Gastrocnemius medialis (tissue), 4 donors: ENCODE measurements at regions not wholly inside any gene's neighbourhood (a gene's known extent, or its start where the extent isn't known, plus 50 kb on each side); places are given as distances from the start of the nearest gene placed in this dataset.

Experiments
- ATAC-seq, 2 donors: fragments of 150-250 bp; one replicate each; pipeline ENCODE4 v1.9.1; 2016
- DNase-seq, 2 donors: peaks; one replicate each; pipeline ENCODE4 v3.0.0-alpha.2; 2019
- H3K27ac ChIP-seq, 4 donors: fragments of 200-600 bp; sonication (generic); 1 replicate in 1 of 4; 2 replicates in 3 of 4; pipeline ENCODE4 v1.5.1; 2016 to 2018; ENCODE audit warnings: mild to moderate bottlenecking in 2 of 4, moderate library complexity in 1 of 4
- H3K27me3 ChIP-seq, 3 donors: fragments of 200-600 bp; sonication (generic) in 2 of 3; 1 replicate in 1 of 3; 2 replicates in 2 of 3; pipeline versions ENCODE4 v1.5.1 to v1.6.0; 2016 to 2019; ENCODE audit warnings: mild to moderate bottlenecking in 1 of 3, moderate library complexity in 1 of 3
- H3K36me3 ChIP-seq, 2 donors: fragments of 200-600 bp; sonication (generic) in 1 of 2; one replicate each; pipeline ENCODE4 v1.5.1; 2017 to 2018
- H3K4me1 ChIP-seq, 2 donors: fragments of 200-600 bp; sonication (generic) in 1 of 2; one replicate each; pipeline ENCODE4 v1.5.1; 2016 to 2017; ENCODE audit warnings: mild to moderate bottlenecking in 2 of 2
- H3K4me3 ChIP-seq, 4 donors: fragments of 200-600 bp; sonication (generic) in 3 of 4; 1 replicate in 1 of 4; 2 replicates in 3 of 4; pipeline ENCODE4 v1.5.1; 2016 to 2019; ENCODE audit warnings: mild to moderate bottlenecking in 2 of 4
- H3K9me3 ChIP-seq, 3 donors: fragments of 200-600 bp; sonication (generic) in 2 of 3; 1 replicate in 1 of 3; 2 replicates in 2 of 3; pipeline ENCODE4 v1.5.1; 2016 to 2019
- POLR2A ChIP-seq, 2 donors: fragments of 450-650 bp; IDR thresholded peaks; one replicate each; pipeline ENCODE4 v1.6.1; 2017; ENCODE audit warnings: antibody characterized with exemption in 2 of 2, mild to moderate bottlenecking in 2 of 2, moderate library complexity in 2 of 2
- in situ Hi-C, 4 donors: fragments of 200-750 bp; cut with MboI; loops; one replicate each; pipeline versions ENCODE4 v1.15.0 to v1.8.0; 2017; ENCODE audit warnings: low sequenced_read_pairs in 4 of 4
- intact Hi-C: fragments of 100-400 bp; cut with DNase I; formaldehyde crosslinking; loops from one replicate; pipeline ENCODE4 v1.15.1; 2023; ENCODE audit warnings: low total_unique reads
- TF ChIP-seq, protein P1 (sequence below), 5 experiments: fragments of 450-650 bp in 3 of 5; fragments of 200-600 bp in 2 of 5; sonication (generic) in 2 of 5; IDR thresholded peaks in 4 of 5; conservative IDR thresholded peaks in 1 of 5; 1 replicate in 4 of 5; 2 replicates in 1 of 5; pipeline ENCODE4 v1.5.1; 2016 to 2019; ENCODE audit warnings: antibody characterized with exemption in 5 of 5, mild to moderate bottlenecking in 3 of 5, moderate library complexity in 3 of 5

DNA sequence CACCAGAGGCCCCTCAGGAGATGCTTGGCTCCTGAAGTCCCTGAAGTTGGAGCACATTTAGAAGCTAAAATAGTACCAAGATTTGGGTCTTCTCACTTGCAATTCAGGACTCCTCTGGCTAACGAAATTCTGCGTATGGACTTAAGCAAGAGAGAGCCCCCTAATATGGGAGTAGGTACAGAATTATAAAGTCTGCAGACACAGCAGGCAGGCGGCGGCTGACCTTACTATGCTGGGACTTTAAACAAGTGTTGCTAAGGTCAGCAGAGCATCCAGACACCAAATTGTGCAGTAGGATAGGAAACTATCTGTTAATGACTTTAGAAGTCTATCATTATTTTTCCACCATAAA is 104.5 kb upstream of the PDE4B start:
- TF ChIP-seq POLR2A (IDR thresholded peaks at IDR 0.05), result no peak
- TF ChIP-seq, protein P1, sequence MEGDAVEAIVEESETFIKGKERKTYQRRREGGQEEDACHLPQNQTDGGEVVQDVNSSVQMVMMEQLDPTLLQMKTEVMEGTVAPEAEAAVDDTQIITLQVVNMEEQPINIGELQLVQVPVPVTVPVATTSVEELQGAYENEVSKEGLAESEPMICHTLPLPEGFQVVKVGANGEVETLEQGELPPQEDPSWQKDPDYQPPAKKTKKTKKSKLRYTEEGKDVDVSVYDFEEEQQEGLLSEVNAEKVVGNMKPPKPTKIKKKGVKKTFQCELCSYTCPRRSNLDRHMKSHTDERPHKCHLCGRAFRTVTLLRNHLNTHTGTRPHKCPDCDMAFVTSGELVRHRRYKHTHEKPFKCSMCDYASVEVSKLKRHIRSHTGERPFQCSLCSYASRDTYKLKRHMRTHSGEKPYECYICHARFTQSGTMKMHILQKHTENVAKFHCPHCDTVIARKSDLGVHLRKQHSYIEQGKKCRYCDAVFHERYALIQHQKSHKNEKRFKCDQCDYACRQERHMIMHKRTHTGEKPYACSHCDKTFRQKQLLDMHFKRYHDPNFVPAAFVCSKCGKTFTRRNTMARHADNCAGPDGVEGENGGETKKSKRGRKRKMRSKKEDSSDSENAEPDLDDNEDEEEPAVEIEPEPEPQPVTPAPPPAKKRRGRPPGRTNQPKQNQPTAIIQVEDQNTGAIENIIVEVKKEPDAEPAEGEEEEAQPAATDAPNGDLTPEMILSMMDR (IDR thresholded peaks at IDR 0.05 in 4 of 5, conservative IDR thresholded peaks at IDR 0.05 in 1 of 5), result no peak
- no peak overlapping the region for H3K27ac ChIP-seq
- in situ Hi-C loops (loop anchor here (10.0 to 25.0 kb wide), 5 partner anchors 251 to 601 kb away; no protein-coding TSS in a partner anchor), intact Hi-C loops (loop anchor here (5.0 to 10.0 kb wide), 3 partner anchors 451 to 1001 kb away; no protein-coding TSS in a partner anchor)
- no peaks in the 10 kb centered on the region for H3K36me3 ChIP-seq
- ATAC-seq (no peak), DNase-seq (no peak)
- peaks cover 18 to 22% of the 10 kb centered on the region in 2 donors for H3K4me1 ChIP-seq
- no peak overlapping the region for H3K4me3 ChIP-seq
- no peaks in the 10 kb centered on the region for H3K27me3 ChIP-seq
- H3K9me3 ChIP-seq, result no peaks in the 10 kb centered on the region

- in situ Hi-C loops (loop anchor here (10.0 to 25.0 kb wide), 5 partner anchors 252 to 602 kb away; no protein-coding TSS in a partner anchor), intact Hi-C loops (loop anchor here (5.0 to 10.0 kb wide), 3 partner anchors 452 to 1002 kb away; no protein-coding TSS in a partner anchor)
- no peak for TF ChIP-seq POLR2A (IDR thresholded peaks at IDR 0.05)
- TF ChIP-seq, protein P1 (IDR thresholded peaks at IDR 0.05 in 4 of 5, conservative IDR thresholded peaks at IDR 0.05 in 1 of 5), result no peak
- ATAC-seq (no peak), DNase-seq (no peak)
- Histone ChIP-seq H3K27ac (no peak overlapping the region), H3K9me3 (no peaks in the 10 kb centered on the region), H3K4me3 (no peak overlapping the region), H3K36me3 (no peaks in the 10 kb centered on the region), H3K27me3 (no peaks in the 10 kb centered on the region), H3K4me1 (peaks cover 18 to 22% of the 10 kb centered on the region in 2 donors)
Observed at GRCh38 chr1:65688848-65689247, 103.8 kb upstream of the PDE4B start.

DNA sequence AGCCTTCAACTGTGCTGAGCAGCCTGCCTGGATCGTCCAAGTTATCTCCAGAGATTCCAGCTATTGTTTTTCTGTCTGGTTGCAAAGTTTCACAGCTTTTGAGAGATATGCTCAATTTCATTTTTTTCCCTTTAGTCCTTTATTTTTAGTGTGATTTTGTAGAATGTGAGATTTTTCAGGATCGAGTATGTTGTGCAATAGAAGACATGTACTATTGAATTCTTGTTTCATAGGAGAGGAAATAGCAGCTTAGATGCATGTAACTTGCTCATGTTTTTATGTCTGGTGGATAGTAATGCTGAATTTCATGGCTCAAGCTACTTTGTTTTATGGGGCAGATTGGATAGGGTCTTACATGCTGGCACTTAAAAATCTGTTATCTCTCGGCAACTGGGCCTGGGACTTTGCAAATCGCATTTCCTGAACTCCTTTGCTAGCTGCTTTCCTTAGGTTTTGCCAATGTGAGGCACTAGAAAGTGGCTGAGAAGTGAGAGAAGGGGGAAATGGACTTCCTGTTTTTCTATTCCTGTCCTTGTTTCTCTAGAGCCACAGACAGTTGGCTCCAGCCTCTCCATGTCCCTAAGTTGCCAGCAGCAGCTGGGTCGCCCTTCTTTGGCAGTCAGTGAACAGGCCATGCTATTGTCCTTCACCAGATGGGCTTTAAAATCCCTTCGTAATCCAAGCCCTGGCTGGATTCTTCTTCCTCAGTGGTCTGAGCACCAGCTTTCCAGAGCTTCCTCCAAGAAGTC is 101.4 kb upstream of the PDE4B start:
- ATAC-seq, result peak in 1 of 2 donors; percentile 33
- intact Hi-C loops (no loop called here), in situ Hi-C loops (loop anchor here (25.0 kb wide), 3 partner anchors 254 to 604 kb away; no protein-coding TSS in a partner anchor)
- Histone ChIP-seq H3K4me1 (peaks cover 18 to 22% of the 10 kb centered on the region in 2 donors), H3K27ac (peak overlapping the region in 3 of 4 donors; percentile 18 to 28 (median 23)), H3K9me3 (no peaks in the 10 kb centered on the region), H3K36me3 (no peaks in the 10 kb centered on the region), H3K27me3 (no peaks in the 10 kb centered on the region), H3K4me3 (no peak overlapping the region)
- TF ChIP-seq, protein P1 (IDR thresholded peaks at IDR 0.05 in 4 of 5, conservative IDR thresholded peaks at IDR 0.05 in 1 of 5), result no peak
- TF ChIP-seq POLR2A (IDR thresholded peaks at IDR 0.05), result no peak
- DNase-seq, result peak in 1 of 2 donors; percentile 24

DNA sequence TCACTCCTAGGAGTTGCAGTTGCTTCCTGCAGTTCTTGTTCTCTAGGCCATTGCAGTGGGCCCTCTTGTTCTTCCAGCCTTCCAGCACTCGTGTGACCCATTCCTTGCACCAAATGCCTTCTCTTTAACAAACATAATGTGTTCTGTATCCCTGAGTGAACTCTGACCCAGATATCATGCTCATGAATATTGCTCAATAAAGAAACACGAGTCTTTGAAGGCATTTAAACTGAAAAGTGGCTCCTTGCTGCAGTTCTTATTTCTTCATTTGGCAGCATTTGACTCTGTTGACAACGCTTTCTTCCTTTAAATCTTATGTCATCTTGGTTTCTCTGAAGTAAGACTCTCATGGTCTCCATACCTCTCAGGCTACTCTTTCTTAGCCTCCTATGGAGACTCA is 100.7 kb upstream of the PDE4B start:
- Histone ChIP-seq H3K9me3 (no peaks in the 10 kb centered on the region), H3K36me3 (no peaks in the 10 kb centered on the region), H3K27ac (peak overlapping the region in 2 of 4 donors; percentile 23 to 28), H3K27me3 (no peaks in the 10 kb centered on the region), H3K4me3 (no peak overlapping the region), H3K4me1 (peaks cover 18 to 22% of the 10 kb centered on the region in 2 donors)
- intact Hi-C loops (no loop called here), in situ Hi-C loops (loop anchor here (25.0 kb wide), 3 partner anchors 255 to 605 kb away; no protein-coding TSS in a partner anchor)
- no peak for DNase-seq
- no peak for TF ChIP-seq POLR2A (IDR thresholded peaks at IDR 0.05)
- TF ChIP-seq, protein P1 (IDR thresholded peaks at IDR 0.05 in 4 of 5, conservative IDR thresholded peaks at IDR 0.05 in 1 of 5), result no peak
- peak; percentile 39 to 51 for ATAC-seq
